HEK293 (cell line): ENCODE measurements at regions not wholly inside any gene's neighbourhood (a gene's known extent, or its start where the extent isn't known, plus 50 kb on each side); places are given as distances from the start of the nearest gene placed in this dataset.

Experiments
- CTCF ChIP-seq: fragments of 450-650 bp; formaldehyde crosslinking; IDR thresholded peaks from 2 replicates; pipeline ENCODE4 v1.5.1; 2016; ENCODE audit warnings: missing biosample characterization, missing genetic modification characterization
- HIC1 ChIP-seq: fragments of 450-650 bp; formaldehyde crosslinking; IDR thresholded peaks from 2 replicates; pipeline ENCODE4 v1.5.1; 2016; ENCODE audit warnings: missing biosample characterization, missing genetic modification characterization
- KLF17 ChIP-seq: fragments of 450-650 bp; formaldehyde crosslinking; IDR thresholded peaks from 2 replicates; pipeline ENCODE4 v1.5.1; 2016; ENCODE audit warnings: missing biosample characterization, missing genetic modification characterization
- REST ChIP-seq: fragments of 450-650 bp; formaldehyde crosslinking; IDR thresholded peaks from 2 replicates; pipeline ENCODE4 v1.5.1; 2016; ENCODE audit warnings: missing biosample characterization, missing genetic modification characterization
- ZNF362 ChIP-seq: fragments of 450-650 bp; formaldehyde crosslinking; IDR thresholded peaks from 2 replicates; pipeline ENCODE4 v1.5.1; 2016; ENCODE audit warnings: missing biosample characterization, missing genetic modification characterization

- no peak for TF ChIP-seq REST (tag by site-specific recombination)
- TF ChIP-seq KLF17 (tag by site-specific recombination), result no peak
- no peak for TF ChIP-seq CTCF (tag by site-specific recombination)
- TF ChIP-seq ZNF362 (tag by site-specific recombination), result no peak
- TF ChIP-seq HIC1 (tag by site-specific recombination), result no peak
Observed at GRCh38 chr5:88557131-88557530, 288.5 kb upstream of the TMEM161B start.
